Body of pancreas (tissue), 4 donors: ENCODE measurements at regions not wholly inside any gene's neighbourhood (a gene's known extent, or its start where the extent isn't known, plus 50 kb on each side); places are given as distances from the start of the nearest gene placed in this dataset.

ENCODE experiments used
- CTCF ChIP-seq, 7 experiments: fragments of 450-650 bp in 4 of 7; fragments of 200-600 bp in 3 of 7; sonication (generic) in 3 of 7; IDR thresholded peaks; one replicate each; pipeline ENCODE4 v1.5.1; 2016 to 2019; ENCODE audit warnings: antibody characterized with exemption in 7 of 7
- POLR2A ChIP-seq, 3 donors: fragments of 450-650 bp; IDR thresholded peaks; one replicate each; pipeline ENCODE4 v1.6.1; 2016; ENCODE audit warnings: antibody characterized with exemption in 3 of 3, mild to moderate bottlenecking in 2 of 3

DNA sequence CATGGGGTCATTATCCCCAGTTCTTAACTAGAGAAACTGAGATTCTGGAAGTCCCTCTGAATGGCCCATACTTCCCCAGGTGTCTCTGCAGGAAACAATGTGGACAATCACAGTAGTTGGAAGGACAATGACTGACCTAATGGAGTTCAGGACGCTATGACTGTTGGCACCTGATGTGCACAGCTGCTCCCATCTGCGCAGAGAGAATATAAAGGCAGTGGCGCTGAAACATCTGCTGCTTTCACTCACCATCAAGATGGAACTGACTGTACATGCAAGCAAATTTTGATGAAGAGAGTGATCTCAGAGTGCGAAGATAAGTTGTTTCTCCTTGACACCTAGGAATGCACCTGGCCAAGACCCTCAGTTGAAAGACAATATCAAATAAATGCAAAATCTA lies 395.7 kb upstream of the ASIC2 start:
- no peak for TF ChIP-seq POLR2A (IDR thresholded peaks at IDR 0.05)
- no peak for TF ChIP-seq CTCF (IDR thresholded peaks at IDR 0.05)
